IMR-90 (cell line): ENCODE measurements at regions not wholly inside any gene's neighbourhood (a gene's known extent, or its start where the extent isn't known, plus 50 kb on each side); places are given as distances from the start of the nearest gene placed in this dataset.

Experiments
- ATAC-seq: fragments of 200-7000 bp; cut with Tn5 transposase; 2 replicates; pipeline ENCODE4 v1.9.1; 2020; ENCODE audit warnings: low read depth, mild to moderate bottlenecking, moderate library complexity
- BruUV-seq: library from RNA; stranded (reverse); fragments of 400-500 nt; replicated peaks from 2 replicates; lab custom pipeline; 2021; lab: Mats Ljungman, UMichigan
- CTCF ChIA-PET: fragments of 300-600 bp; formaldehyde crosslinking; extraction: SDS; loops from one replicate; lab custom pipeline; 2021; ENCODE audit warnings: antibody characterized with exemption; lab: Yijun Ruan, JAX
- POLR2A ChIA-PET: fragments of 300-600 bp; sonication (Branson Sonifier 250); formaldehyde crosslinking; loops from one replicate; lab custom pipeline; 2022; ENCODE audit warnings: antibody characterized with exemption; ENCODE audit not compliant: unreplicated experiment; lab: Charles Lee
- DNase-seq: peaks from one replicate; pipeline ENCODE4 v3.0.0; 2013
- H2AFZ ChIP-seq: replicated peaks from 2 replicates; pipeline ENCODE3; 2013; ENCODE audit warnings: low read length, mild to moderate bottlenecking; ENCODE audit not compliant: poor library complexity
- H2AK5ac ChIP-seq: 2 replicates; pipeline ENCODE4 v1.6.1; 2013; ENCODE audit warnings: low read depth, low read length, inconsistent platforms
- H2AK9ac ChIP-seq: replicated peaks from 2 replicates; pipeline ENCODE3; 2013; ENCODE audit warnings: mild to moderate bottlenecking, low read depth, low read length, moderate library complexity; ENCODE audit not compliant: poor library complexity
- H2BK120ac ChIP-seq: 2 replicates; pipeline ENCODE4 v1.6.1; 2013; ENCODE audit warnings: low read depth, low read length, inconsistent platforms
- H2BK15ac ChIP-seq: 3 replicates; pipeline ENCODE4 v1.6.1; 2013; ENCODE audit warnings: low read depth, low read length, inconsistent platforms
- H2BK20ac ChIP-seq: 2 replicates; pipeline ENCODE4 v1.6.1; 2013; ENCODE audit warnings: low read depth, mild to moderate bottlenecking, inconsistent platforms, low read length, moderate library complexity
- H2BK5ac ChIP-seq: 2 replicates; pipeline ENCODE4 v1.6.1; 2013; ENCODE audit warnings: mild to moderate bottlenecking, low read depth, low read length, inconsistent platforms; ENCODE audit not compliant: poor library complexity, severe bottlenecking
- H3K14ac ChIP-seq: replicated peaks from 2 replicates; pipeline ENCODE4 v1.6.1; 2013; ENCODE audit warnings: low read depth, low read length, inconsistent platforms
- H3K18ac ChIP-seq: 2 replicates; pipeline ENCODE4 v1.6.1; 2013; ENCODE audit warnings: low read depth, low read length, control low read depth
- H3K23ac ChIP-seq: 2 replicates; pipeline ENCODE4 v1.6.1; 2013; ENCODE audit warnings: low read depth, low read length, inconsistent platforms
- H3K27ac ChIP-seq: 2 replicates; pipeline ENCODE4 v1.5.1; 2013; ENCODE audit warnings: mild to moderate bottlenecking, control low read depth, low read length; ENCODE audit not compliant: insufficient read depth
- H3K27me3 ChIP-seq: 2 replicates; pipeline ENCODE4 v1.6.1; 2013; ENCODE audit warnings: low read length; ENCODE audit not compliant: control insufficient read depth, insufficient read depth
- H3K36me3 ChIP-seq: 2 replicates; pipeline ENCODE4 v1.6.1; 2013; ENCODE audit warnings: low read length, mixed read lengths; ENCODE audit not compliant: control insufficient read depth, insufficient read depth
- H3K4ac ChIP-seq: 2 replicates; pipeline ENCODE4 v1.6.1; 2013; ENCODE audit warnings: low read depth, low read length, inconsistent platforms
- H3K4me1 ChIP-seq: 2 replicates; pipeline ENCODE4 v1.6.1; 2013; ENCODE audit warnings: low read length, mixed read lengths; ENCODE audit not compliant: control insufficient read depth, insufficient read depth
- H3K4me2 ChIP-seq: 2 replicates; pipeline ENCODE4 v1.6.1; 2013; ENCODE audit warnings: low read depth, mild to moderate bottlenecking, control low read depth, low read length, moderate library complexity
- H3K4me3 ChIP-seq: 2 replicates; pipeline ENCODE4 v1.5.1; 2013; ENCODE audit warnings: low read depth, mild to moderate bottlenecking, control low read depth, low read length, moderate library complexity; ENCODE audit not compliant: insufficient read depth
- H3K56ac ChIP-seq: 2 replicates; pipeline ENCODE4 v1.6.1; 2013; ENCODE audit warnings: low read length, inconsistent platforms; ENCODE audit not compliant: insufficient read depth; ENCODE audit errors: extremely low read depth
- H3K79me1 ChIP-seq, 2 experiments: 2 replicates each; pipeline ENCODE4 v1.6.1; 2013; ENCODE audit warnings: low read length in 2 of 2, inconsistent platforms in 1 of 2, low read depth in 1 of 2
- H3K9ac ChIP-seq: 2 replicates; pipeline ENCODE4 v1.6.1; 2013; ENCODE audit warnings: low read depth, low read length, control low read depth
- H3K9me1 ChIP-seq: 2 replicates; pipeline ENCODE4 v1.6.1; 2013; ENCODE audit warnings: low read length, inconsistent platforms; ENCODE audit not compliant: insufficient read depth
- H3K9me3 ChIP-seq: 2 replicates; pipeline ENCODE4 v1.6.1; 2013; ENCODE audit warnings: low read length; ENCODE audit not compliant: control insufficient read depth, insufficient read depth
- H4K20me1 ChIP-seq: 2 replicates; pipeline ENCODE4 v1.6.1; 2013; ENCODE audit warnings: low read length, inconsistent platforms; ENCODE audit not compliant: insufficient read depth
- H4K5ac ChIP-seq: 2 replicates; pipeline ENCODE4 v1.6.1; 2013; ENCODE audit warnings: mild to moderate bottlenecking, low read depth, low read length, control low read depth
- H4K8ac ChIP-seq, 2 experiments: 2 replicates each; pipeline ENCODE4 v1.6.1; 2013; ENCODE audit warnings: low read depth in 2 of 2, low read length in 2 of 2, control low read depth in 1 of 2, inconsistent platforms in 1 of 2
- H4K91ac ChIP-seq: 2 replicates; pipeline ENCODE4 v1.6.1; 2013; ENCODE audit warnings: low read depth, low read length, inconsistent platforms; ENCODE audit not compliant: insufficient read depth
- CEBPB ChIP-seq: IDR thresholded peaks from 2 replicates; pipeline ENCODE4 v1.6.1; 2012; ENCODE audit warnings: low read depth, low read length, improper control_type of control experiment
- FOS ChIP-seq: fragments of 150-350 bp; IDR thresholded peaks from 2 replicates; pipeline ENCODE4 v1.6.1; 2016; ENCODE audit warnings: low read depth, low read length
- RCOR1 ChIP-seq: IDR thresholded peaks from 2 replicates; pipeline ENCODE4 v1.6.1; 2012; ENCODE audit warnings: mild to moderate bottlenecking, low read length, improper control_type of control experiment; ENCODE audit not compliant: insufficient replicate concordance
- USF2 ChIP-seq: fragments of 150-350 bp; IDR thresholded peaks from 2 replicates; pipeline ENCODE4 v1.6.1; 2017; ENCODE audit warnings: mild to moderate bottlenecking, antibody characterized with exemption, low read length, low read depth
- WGBS, 2 experiments: methylation state at CpG; one replicate each; pipeline versions ENCODE4 v1.1.5 to v1.1.7; 2013; ENCODE audit warnings: missing lambda C conversion rate in 2 of 2; ENCODE audit not compliant: insufficient read length in 1 of 2; ENCODE audit errors: extremely low coverage in 2 of 2; 5-methylcytosine and 5-hydroxymethylcytosine counted together
- dilution Hi-C: fragments of 300-500 bp; cut with HindIII; formaldehyde crosslinking; loops from one replicate; pipeline ENCODE4 v1.14.3; 2018; ENCODE audit warnings: low sequenced_read_pairs; ENCODE audit not compliant: unreplicated experiment
- in situ Hi-C: fragments of 300-500 bp; cut with MboI; formaldehyde crosslinking; loops from 3 replicates; pipeline ENCODE4 v1.14.3; 2019; ENCODE audit warnings: low sequenced_read_pairs, inconsistent platforms, mixed read lengths
- intact Hi-C: fragments of 100-400 bp; cut with micrococcal nuclease; formaldehyde crosslinking; loops from 2 replicates; pipeline ENCODE4 v1.10.0; 2022

- in situ Hi-C loops (no loop called here), intact Hi-C loops (no loop called here), dilution Hi-C loops (no loop called here)
- TF ChIP-seq FOS = no peak
- TF ChIP-seq CEBPB = no peak
- TF ChIP-seq RCOR1 = no peak
- no peak for TF ChIP-seq USF2
- Histone ChIP-seq H2AK5ac (no peak overlapping the region), H2BK20ac (no peak overlapping the region), H3K27me3 (no peaks in the 10 kb centered on the region), H4K8ac (no peak overlapping the region), H3K36me3 (no peaks in the 10 kb centered on the region), H2BK120ac (no peak overlapping the region), H2BK5ac (no peak overlapping the region), H3K14ac (no peak overlapping the region), H4K5ac (no peak overlapping the region), H3K9ac (no peak overlapping the region), H3K9me1 (no peaks in the 10 kb centered on the region), H4K20me1 (no peaks in the 10 kb centered on the region), H3K4me2 (no peak overlapping the region), H3K4me1 (no peaks in the 10 kb centered on the region), H3K9me3 (no peaks in the 10 kb centered on the region), H2BK15ac (no peak overlapping the region), H3K23ac (no peak overlapping the region), H3K27ac (no peak overlapping the region), H3K18ac (no peak overlapping the region), H3K56ac (no peak overlapping the region), H3K4me3 (no peak overlapping the region), H2AK9ac (no peak overlapping the region), H3K79me1 (no peaks in the 10 kb centered on the region), H3K4ac (no peak overlapping the region), H2AFZ (no peak overlapping the region), H4K91ac (no peak overlapping the region)
- no CpG with 5 or more reads among the region's 2 CpGs for WGBS, 2 experiments
- BruUV-seq = no TSS peak
- DNase-seq (no peak), ATAC-seq (no peak)
- POLR2A ChIA-PET = no interaction called here
- CTCF ChIA-PET = no interaction called here
Measured at GRCh38 chr13:67742478-67742877, 512.3 kb upstream of the PCDH9 start.
